Omental fat pad (tissue), 3 donors: ENCODE measurements at regions not wholly inside any gene's neighbourhood (a gene's known extent, or its start where the extent isn't known, plus 50 kb on each side); places are given as distances from the start of the nearest gene placed in this dataset.

Source experiments
- ATAC-seq: fragments of 150-250 bp; one replicate; pipeline ENCODE4 v1.9.1; 2016; ENCODE audit warnings: mild to moderate bottlenecking, moderate library complexity; ENCODE audit not compliant: low FRiP score
- DNase-seq: peaks from one replicate; pipeline ENCODE4 v3.0.0-alpha.2; 2019; ENCODE audit warnings: low spot score
- CTCF ChIP-seq, 3 donors: fragments of 450-650 bp; IDR thresholded peaks; one replicate each; pipeline ENCODE4 v1.5.1; 2016 to 2017; ENCODE audit warnings: antibody characterized with exemption in 3 of 3, mild to moderate bottlenecking in 3 of 3, moderate library complexity in 2 of 3

GRCh38 chr7:88516429-88516828 is 209.7 kb upstream of the STEAP4 start:
- DNase-seq (no peak), ATAC-seq (no peak)
- no peak for TF ChIP-seq CTCF (IDR thresholded peaks at IDR 0.05)

- ATAC-seq, result no peak
- DNase-seq, result no peak
- no peak for TF ChIP-seq CTCF (IDR thresholded peaks at IDR 0.05)
These were observed 208.6 kb upstream of the STEAP4 start for GRCh38 chr7:88515301-88515700.

GRCh38 chr7:88509341-88509740 is 202.6 kb upstream of the STEAP4 start:
- no peak for TF ChIP-seq CTCF (IDR thresholded peaks at IDR 0.05)
- no peak for ATAC-seq
- DNase-seq, result no peak

GRCh38 chr7:88500131-88500530 is 193.4 kb upstream of the STEAP4 start:
- no peak for TF ChIP-seq CTCF (IDR thresholded peaks at IDR 0.05)
- DNase-seq (no peak), ATAC-seq (no peak)

- DNase-seq (no peak), ATAC-seq (no peak)
- no peak for TF ChIP-seq CTCF (IDR thresholded peaks at IDR 0.05)
These were observed 189.4 kb upstream of the STEAP4 start for GRCh38 chr7:88495881-88496725.

GRCh38 chr7:88492153-88492552 is 185.5 kb upstream of the STEAP4 start:
- no peak for TF ChIP-seq CTCF (IDR thresholded peaks at IDR 0.05)
- ATAC-seq, result no peak

GRCh38 chr7:88490874-88491273 is 184.2 kb upstream of the STEAP4 start:
- TF ChIP-seq CTCF (IDR thresholded peaks at IDR 0.05), result no peak
- ATAC-seq, result no peak
- no peak for DNase-seq

More at GRCh38 chr7:88492153-88492552, 185.5 kb upstream of the STEAP4 start:
- no peak for DNase-seq
